ENCODE measurements at regions not wholly inside any gene's neighbourhood (a gene's known extent, or its start where the extent isn't known, plus 50 kb on each side); places are given as distances from the start of the nearest gene placed in this dataset.

DNA sequence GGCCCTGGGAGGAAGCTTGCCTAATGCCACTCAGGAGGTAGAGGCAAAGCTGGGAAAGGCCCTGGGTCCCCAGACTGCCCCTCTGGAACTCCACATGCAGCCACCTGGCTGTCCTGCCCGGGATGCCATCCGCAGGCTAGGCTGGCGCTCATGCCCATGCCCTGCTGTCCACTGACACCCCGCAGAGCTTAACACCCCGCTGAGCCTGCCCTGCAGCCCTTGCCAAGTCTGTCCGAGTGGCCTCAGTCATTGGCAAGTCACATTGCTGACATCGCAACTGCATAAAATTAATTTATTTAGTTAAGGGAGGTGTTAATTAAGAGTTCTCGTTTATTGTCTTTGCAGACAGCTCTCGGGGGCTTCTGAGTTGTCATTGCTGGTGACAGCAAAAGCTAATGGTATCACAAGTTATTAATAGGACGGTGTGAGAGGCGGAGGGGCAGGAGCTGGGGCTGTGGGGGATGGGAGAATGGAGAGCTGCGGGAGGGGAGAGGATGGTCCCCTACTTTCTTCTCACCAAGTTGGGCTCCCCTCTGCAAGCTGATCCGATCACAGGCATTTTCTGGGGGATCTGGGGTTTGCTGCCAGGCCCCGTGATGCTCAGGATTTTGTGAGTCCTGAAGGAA, 55.6 kb upstream of the PCBD1 start:
- no peaks in the 10 kb centered on the region for H3K9me3 Mint-ChIP-seq
- TF ChIP-seq, protein P1, sequence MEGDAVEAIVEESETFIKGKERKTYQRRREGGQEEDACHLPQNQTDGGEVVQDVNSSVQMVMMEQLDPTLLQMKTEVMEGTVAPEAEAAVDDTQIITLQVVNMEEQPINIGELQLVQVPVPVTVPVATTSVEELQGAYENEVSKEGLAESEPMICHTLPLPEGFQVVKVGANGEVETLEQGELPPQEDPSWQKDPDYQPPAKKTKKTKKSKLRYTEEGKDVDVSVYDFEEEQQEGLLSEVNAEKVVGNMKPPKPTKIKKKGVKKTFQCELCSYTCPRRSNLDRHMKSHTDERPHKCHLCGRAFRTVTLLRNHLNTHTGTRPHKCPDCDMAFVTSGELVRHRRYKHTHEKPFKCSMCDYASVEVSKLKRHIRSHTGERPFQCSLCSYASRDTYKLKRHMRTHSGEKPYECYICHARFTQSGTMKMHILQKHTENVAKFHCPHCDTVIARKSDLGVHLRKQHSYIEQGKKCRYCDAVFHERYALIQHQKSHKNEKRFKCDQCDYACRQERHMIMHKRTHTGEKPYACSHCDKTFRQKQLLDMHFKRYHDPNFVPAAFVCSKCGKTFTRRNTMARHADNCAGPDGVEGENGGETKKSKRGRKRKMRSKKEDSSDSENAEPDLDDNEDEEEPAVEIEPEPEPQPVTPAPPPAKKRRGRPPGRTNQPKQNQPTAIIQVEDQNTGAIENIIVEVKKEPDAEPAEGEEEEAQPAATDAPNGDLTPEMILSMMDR (IDR thresholded peaks at IDR 0.05): no peak
- no peak for DNase-seq
- no peak overlapping the region for H3K27ac Mint-ChIP-seq
- peaks cover 26% of the 10 kb centered on the region for H3K4me1 Mint-ChIP-seq
- H3K27me3 Mint-ChIP-seq (ENCODE audit: low read depth, poor library complexity): peaks cover 12% of the 10 kb centered on the region
- H3K4me3 Mint-ChIP-seq: no peak overlapping the region
- no peaks in the 10 kb centered on the region for H3K36me3 Mint-ChIP-seq (ENCODE audit: low read depth)

DNA sequence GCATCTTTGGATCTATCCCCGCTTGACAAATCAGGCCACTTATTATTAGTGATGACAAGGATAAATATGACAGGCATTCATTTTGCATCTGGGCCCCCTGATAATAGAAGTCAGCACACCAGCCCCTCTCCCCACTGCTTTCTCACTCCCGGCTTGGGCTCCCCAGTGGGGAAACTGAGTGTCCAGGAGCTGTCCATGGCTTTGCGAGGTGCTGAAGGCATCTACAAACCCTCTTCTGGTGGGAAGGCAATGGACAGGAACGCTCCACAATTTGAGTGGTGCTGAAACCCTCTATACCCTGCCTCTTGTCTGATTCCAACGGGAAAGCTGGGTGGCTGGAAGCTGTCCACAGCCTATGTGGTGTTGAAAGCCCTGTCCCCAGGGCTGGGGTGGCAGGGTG, 61.7 kb upstream of the PCBD1 start:
- Mint-ChIP-seq H3K9me3 (no peaks in the 10 kb centered on the region), H3K36me3 (ENCODE audit: low read depth) (no peaks in the 10 kb centered on the region), H3K27me3 (ENCODE audit: low read depth, poor library complexity) (peaks cover 23% of the 10 kb centered on the region), H3K4me3 (no peak overlapping the region), H3K27ac (no peak overlapping the region), H3K4me1 (peaks cover 7% of the 10 kb centered on the region)
- DNase-seq: no peak
- TF ChIP-seq, protein P1 (IDR thresholded peaks at IDR 0.05): no peak

DNA sequence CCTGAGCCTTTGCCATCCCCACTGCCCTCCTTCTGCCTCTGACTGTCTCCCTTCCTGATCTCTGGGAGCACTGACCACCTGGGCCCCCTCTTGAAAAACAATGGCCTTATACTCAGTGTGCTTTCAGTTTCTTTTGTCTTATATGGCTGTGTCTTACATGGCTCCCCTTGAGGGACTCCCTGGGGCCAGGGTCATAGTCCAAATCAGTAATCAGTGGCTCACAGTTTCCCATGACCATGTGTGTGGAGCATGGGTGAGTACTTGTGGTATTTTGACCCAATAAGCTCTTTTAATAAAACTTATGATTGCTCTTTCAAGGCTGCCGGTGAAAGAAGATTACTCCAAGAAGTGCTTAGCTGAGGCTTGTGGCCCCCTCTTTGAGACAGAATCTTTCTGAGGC, 62.4 kb upstream of the PCBD1 start:
- H3K4me3 Mint-ChIP-seq: no peak overlapping the region
- TF ChIP-seq, protein P1 (IDR thresholded peaks at IDR 0.05): no peak
- peaks cover 7% of the 10 kb centered on the region for H3K4me1 Mint-ChIP-seq
- DNase-seq: no peak
- H3K36me3 Mint-ChIP-seq (ENCODE audit: low read depth): no peaks in the 10 kb centered on the region
- H3K27me3 Mint-ChIP-seq (ENCODE audit: low read depth, poor library complexity): peaks cover 27% of the 10 kb centered on the region
- no peaks in the 10 kb centered on the region for H3K9me3 Mint-ChIP-seq
- H3K27ac Mint-ChIP-seq: no peak overlapping the region

DNA sequence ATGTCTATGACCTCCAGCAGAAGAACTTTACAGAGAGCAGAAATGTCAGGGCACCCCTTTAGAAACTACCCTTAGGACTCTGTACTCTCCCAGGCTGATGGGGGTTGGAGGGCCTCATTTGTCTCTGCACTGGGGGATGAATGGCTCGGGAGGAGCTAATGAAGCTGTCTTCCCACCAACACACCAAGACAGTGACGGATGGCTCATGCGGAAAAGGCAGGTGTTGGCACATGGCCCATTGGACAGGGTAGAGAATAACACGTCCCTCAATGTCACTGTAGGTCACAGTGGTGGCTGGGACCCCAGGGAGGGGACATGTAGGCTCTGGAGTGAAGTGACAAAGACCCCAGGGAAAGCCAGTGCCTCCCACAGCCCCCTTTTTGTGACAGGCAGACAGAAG, 64.0 kb upstream of the PCBD1 start:
- TF ChIP-seq, protein P1 (IDR thresholded peaks at IDR 0.05): no peak
- Mint-ChIP-seq H3K27me3 (ENCODE audit: low read depth, poor library complexity) (peaks cover 37% of the 10 kb centered on the region), H3K4me1 (peaks cover 7% of the 10 kb centered on the region), H3K27ac (no peak overlapping the region), H3K9me3 (no peaks in the 10 kb centered on the region), H3K4me3 (no peak overlapping the region), H3K36me3 (ENCODE audit: low read depth) (no peaks in the 10 kb centered on the region)
- DNase-seq: no peak

DNA sequence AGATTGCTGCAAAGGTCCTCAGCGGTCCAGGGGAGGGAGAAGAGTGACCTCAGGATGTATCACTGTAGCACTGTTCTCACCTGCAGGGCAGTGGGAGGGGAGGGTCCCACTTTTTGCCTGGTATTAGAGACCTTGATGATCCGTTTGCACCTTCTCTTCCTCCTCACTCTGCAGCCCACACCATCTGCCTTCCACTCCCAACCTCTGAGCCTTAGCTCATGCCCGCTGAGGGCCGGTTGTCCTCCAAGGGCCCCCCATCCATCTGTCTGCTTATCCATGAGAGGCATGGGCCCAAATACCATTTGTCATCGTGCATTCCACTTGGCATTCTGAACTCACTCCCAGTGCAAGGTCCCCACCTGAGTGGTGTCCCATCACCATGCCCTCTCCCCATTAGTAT, 64.6 kb upstream of the PCBD1 start:
- H3K36me3 Mint-ChIP-seq (ENCODE audit: low read depth): no peaks in the 10 kb centered on the region
- peaks cover 39% of the 10 kb centered on the region for H3K27me3 Mint-ChIP-seq (ENCODE audit: low read depth, poor library complexity)
- DNase-seq: no peak
- no peak overlapping the region for H3K27ac Mint-ChIP-seq
- TF ChIP-seq, protein P1 (IDR thresholded peaks at IDR 0.05): no peak
- no peak overlapping the region for H3K4me3 Mint-ChIP-seq
- peaks cover 7% of the 10 kb centered on the region for H3K4me1 Mint-ChIP-seq
- H3K9me3 Mint-ChIP-seq: no peaks in the 10 kb centered on the region

Data from nephron progenitor cell (in vitro differentiated cells).